ENCODE measurements at regions not wholly inside any gene's neighbourhood (a gene's known extent, or its start where the extent isn't known, plus 50 kb on each side); places are given as distances from the start of the nearest gene placed in this dataset.

DNA sequence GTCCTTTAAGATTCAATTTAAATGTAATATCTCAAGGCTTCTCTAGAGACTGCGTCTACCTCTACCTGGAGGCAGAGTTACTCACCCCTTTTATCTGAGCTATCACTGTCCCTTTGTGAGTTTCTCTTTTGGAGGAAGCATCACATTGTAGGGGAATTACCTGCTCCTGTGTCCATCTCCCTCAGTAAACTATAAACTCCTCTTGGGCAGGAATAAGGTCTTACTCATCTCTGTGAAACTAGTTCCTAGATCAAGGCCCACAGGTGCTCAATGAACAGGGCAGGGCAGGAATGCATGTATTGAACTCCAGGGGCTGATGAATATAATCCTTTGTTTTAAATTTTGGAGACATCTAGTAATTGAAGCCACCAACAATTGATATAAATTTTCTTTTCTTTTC lies 139.8 kb upstream of the ERCC6L2 start:
- Histone ChIP-seq H3K9ac (ENCODE audit: extremely low read depth, low read length, poor library complexity, severe bottlenecking) (no peak overlapping the region), H3K9me3 (ENCODE audit: control insufficient read depth, low read length) (no peaks in the 10 kb centered on the region), H3K36me3 (ENCODE audit: control insufficient read depth, insufficient read depth, low read length) (no peaks in the 10 kb centered on the region), H3K4me3 (ENCODE audit: low read length) (no peak overlapping the region), H3K4me1 (ENCODE audit: control insufficient read depth, insufficient read depth, low read length) (no peaks in the 10 kb centered on the region), H3K27ac (ENCODE audit: low read depth, low read length) (no peak overlapping the region), H3K27me3 (ENCODE audit: control insufficient read depth, insufficient read depth, low read length, poor library complexity, severe bottlenecking) (no peaks in the 10 kb centered on the region)
- Mint-ChIP-seq H3K9me3 (no peaks in the 10 kb centered on the region), H3K4me3 (no peak overlapping the region), H3K4me1 (peaks cover 11% of the 10 kb centered on the region), H3K27me3 (ENCODE audit: insufficient read depth) (peaks cover 4% of the 10 kb centered on the region), H3K27ac (no peak overlapping the region), H3K36me3 (ENCODE audit: low read depth) (no peaks in the 10 kb centered on the region)
- WGBS, 2 experiments (ENCODE audit: insufficient coverage in 1 of 2, insufficient read length in 1 of 2), result 67 to 88% methylated on average over 1 of the region's 1 CpG
- TF ChIP-seq, protein P1, sequence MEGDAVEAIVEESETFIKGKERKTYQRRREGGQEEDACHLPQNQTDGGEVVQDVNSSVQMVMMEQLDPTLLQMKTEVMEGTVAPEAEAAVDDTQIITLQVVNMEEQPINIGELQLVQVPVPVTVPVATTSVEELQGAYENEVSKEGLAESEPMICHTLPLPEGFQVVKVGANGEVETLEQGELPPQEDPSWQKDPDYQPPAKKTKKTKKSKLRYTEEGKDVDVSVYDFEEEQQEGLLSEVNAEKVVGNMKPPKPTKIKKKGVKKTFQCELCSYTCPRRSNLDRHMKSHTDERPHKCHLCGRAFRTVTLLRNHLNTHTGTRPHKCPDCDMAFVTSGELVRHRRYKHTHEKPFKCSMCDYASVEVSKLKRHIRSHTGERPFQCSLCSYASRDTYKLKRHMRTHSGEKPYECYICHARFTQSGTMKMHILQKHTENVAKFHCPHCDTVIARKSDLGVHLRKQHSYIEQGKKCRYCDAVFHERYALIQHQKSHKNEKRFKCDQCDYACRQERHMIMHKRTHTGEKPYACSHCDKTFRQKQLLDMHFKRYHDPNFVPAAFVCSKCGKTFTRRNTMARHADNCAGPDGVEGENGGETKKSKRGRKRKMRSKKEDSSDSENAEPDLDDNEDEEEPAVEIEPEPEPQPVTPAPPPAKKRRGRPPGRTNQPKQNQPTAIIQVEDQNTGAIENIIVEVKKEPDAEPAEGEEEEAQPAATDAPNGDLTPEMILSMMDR (conservative IDR thresholded peaks at IDR 0.05), result no peak
- no peak for DNase-seq

DNA sequence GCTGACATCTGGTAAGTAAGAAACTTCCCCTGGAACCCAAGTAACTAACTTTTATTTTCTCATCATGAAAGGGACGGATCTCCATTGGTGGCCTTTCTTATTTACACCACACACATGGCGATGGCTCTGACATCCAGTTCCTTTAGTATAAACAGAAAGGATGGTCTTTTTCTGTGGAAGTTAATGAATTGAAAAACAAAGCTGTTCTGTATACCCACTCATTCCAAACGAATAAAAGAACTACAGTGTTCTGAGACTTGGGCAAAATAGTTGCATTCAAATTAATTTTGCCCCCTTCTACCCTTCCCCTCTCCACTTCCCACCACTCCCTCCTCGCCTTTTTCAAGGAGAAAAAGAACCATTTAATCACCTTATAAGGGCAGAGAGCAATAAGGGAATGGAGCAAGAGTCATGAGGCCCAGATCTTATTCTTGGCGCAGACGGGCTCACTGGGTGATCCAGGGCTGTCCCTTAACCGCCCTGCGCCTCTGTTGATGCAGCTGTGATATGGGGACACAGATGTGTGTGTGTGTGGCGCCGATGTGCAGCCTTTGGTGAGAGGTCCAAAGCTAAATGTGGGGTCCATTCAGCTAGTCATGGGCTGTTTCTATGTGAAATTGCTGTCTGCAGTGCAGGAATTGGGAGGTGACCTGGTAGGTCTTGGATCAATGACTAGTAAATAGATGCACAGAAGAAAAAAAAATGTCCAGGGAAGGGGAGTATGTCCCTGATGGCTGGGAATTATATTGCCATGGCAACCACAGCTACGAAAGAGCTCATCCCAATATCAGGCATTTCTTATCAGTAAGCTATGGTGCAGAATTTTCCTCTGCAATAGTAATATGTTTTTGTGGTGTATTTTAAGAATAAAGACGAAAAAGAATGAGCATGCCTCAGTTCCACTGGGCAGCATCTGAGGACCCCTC lies 141.5 kb upstream of the ERCC6L2 start:
- 64 to 83% methylated on average over 4 to 12 of the region's 12 CpGs for whole genome bisulfite sequencing, 2 experiments (ENCODE audit: insufficient coverage in 1 of 2, insufficient read length in 1 of 2)
- peaks cover 5% of the 10 kb centered on the region for H3K9me3 Mint-ChIP-seq
- H3K27me3 ChIP-seq (ENCODE audit: control insufficient read depth, insufficient read depth, low read length, poor library complexity, severe bottlenecking), result no peaks in the 10 kb centered on the region
- no peak overlapping the region for H3K27ac Mint-ChIP-seq
- H3K4me1 Mint-ChIP-seq, result peaks cover 11% of the 10 kb centered on the region
- no peaks in the 10 kb centered on the region for H3K36me3 ChIP-seq (ENCODE audit: control insufficient read depth, insufficient read depth, low read length)
- no peak overlapping the region for H3K4me3 Mint-ChIP-seq
- no peaks in the 10 kb centered on the region for H3K4me1 ChIP-seq (ENCODE audit: control insufficient read depth, insufficient read depth, low read length)
- no peaks in the 10 kb centered on the region for H3K36me3 Mint-ChIP-seq (ENCODE audit: low read depth)
- peaks cover 4% of the 10 kb centered on the region for H3K27me3 Mint-ChIP-seq (ENCODE audit: insufficient read depth)
- no peak overlapping the region for H3K27ac ChIP-seq (ENCODE audit: low read depth, low read length)
- DNase-seq, result no peak
- no peak overlapping the region for H3K4me3 ChIP-seq (ENCODE audit: low read length)
- H3K9ac ChIP-seq (ENCODE audit: extremely low read depth, low read length, poor library complexity, severe bottlenecking), result no peak overlapping the region
- no peaks in the 10 kb centered on the region for H3K9me3 ChIP-seq (ENCODE audit: control insufficient read depth, low read length)
- TF ChIP-seq, protein P1 (conservative IDR thresholded peaks at IDR 0.05), result no peak

DNA sequence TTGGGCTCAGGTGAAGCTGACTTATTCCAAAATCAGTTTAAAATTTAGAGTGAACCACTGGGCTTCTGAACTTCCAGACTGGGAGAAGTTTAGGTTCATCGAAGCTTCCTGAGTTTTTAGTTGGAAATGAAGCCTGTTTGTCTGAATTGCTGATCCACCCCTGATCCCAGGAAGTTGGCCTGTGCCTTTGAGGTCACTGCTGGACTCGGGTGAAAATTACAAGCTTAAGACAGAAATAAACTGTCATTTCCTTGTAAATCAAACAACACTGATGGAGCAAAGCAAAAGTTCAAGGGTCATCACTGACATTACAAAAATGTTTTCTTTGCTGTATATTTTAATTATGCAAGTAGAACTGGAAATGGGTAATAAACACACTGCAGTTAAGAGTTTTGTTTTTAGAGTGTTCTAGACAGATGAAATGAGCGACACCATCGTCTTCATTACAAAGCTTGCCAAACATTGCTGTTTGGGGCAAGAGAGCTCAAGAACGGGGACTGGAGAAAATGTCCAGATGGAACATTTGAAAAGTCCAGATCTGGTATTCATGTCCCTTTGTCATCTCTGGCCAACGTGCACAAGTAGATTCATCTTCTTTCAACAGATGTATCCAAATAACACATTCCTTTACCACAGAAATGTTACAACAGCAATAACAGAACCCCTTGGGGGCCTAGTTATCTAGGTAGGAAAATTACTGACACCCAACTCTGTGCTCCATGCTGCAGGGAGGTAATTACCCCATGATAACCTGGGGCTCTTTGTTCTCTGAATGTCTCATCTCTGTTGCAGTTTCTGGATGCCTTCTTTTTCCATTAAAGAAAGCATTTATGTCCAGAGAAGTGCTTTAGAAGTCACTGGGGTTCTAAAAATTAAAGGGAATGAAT lies 142.4 kb upstream of the ERCC6L2 start:
- Histone ChIP-seq H3K9ac (ENCODE audit: extremely low read depth, low read length, poor library complexity, severe bottlenecking) (no peak overlapping the region), H3K4me1 (ENCODE audit: control insufficient read depth, insufficient read depth, low read length) (no peaks in the 10 kb centered on the region), H3K27me3 (ENCODE audit: control insufficient read depth, insufficient read depth, low read length, poor library complexity, severe bottlenecking) (no peaks in the 10 kb centered on the region), H3K27ac (ENCODE audit: low read depth, low read length) (no peak overlapping the region), H3K9me3 (ENCODE audit: control insufficient read depth, low read length) (no peaks in the 10 kb centered on the region), H3K36me3 (ENCODE audit: control insufficient read depth, insufficient read depth, low read length) (no peaks in the 10 kb centered on the region), H3K4me3 (ENCODE audit: low read length) (no peak overlapping the region)
- no peak for DNase-seq
- Mint-ChIP-seq H3K27ac (no peak overlapping the region), H3K27me3 (ENCODE audit: insufficient read depth) (peaks cover 4% of the 10 kb centered on the region), H3K4me1 (peaks cover 11% of the 10 kb centered on the region), H3K9me3 (peaks cover 8% of the 10 kb centered on the region), H3K36me3 (ENCODE audit: low read depth) (no peaks in the 10 kb centered on the region), H3K4me3 (no peak overlapping the region)
- TF ChIP-seq, protein P1 (conservative IDR thresholded peaks at IDR 0.05), result no peak
- 91 to 96% methylated on average over 5 to 6 of the region's 6 CpGs for WGBS, 2 experiments (ENCODE audit: insufficient coverage in 1 of 2, insufficient read length in 1 of 2)
